SK-N-SH (cell line): ENCODE measurements at regions not wholly inside any gene's neighbourhood (a gene's known extent, or its start where the extent isn't known, plus 50 kb on each side); places are given as distances from the start of the nearest gene placed in this dataset.
A peak's percentile ranks its signal among the peaks of the same experiment; 100 is the strongest.

Experiments
- CTCF ChIA-PET: fragments of 300-600, 350-600 bp; formaldehyde crosslinking; extraction: SDS; loops from one replicate; lab custom pipeline; 2021; lab: Yijun Ruan, JAX
- POLR2A ChIA-PET: fragments of 350-600 bp; sonication (Branson Sonifier 250); formaldehyde crosslinking; extraction: SDS; loops from one replicate; lab custom pipeline; 2020; ENCODE audit warnings: antibody characterized with exemption, inconsistent platforms; lab: Yijun Ruan, JAX
- DNase-seq: peaks from one replicate; pipeline ENCODE4 v3.0.0; 2012
- H2AFZ ChIP-seq: fragments of 200-600 bp; sonication (generic); 2 replicates; pipeline ENCODE4 v1.8.1; 2016; ENCODE audit warnings: antibody characterized with exemption, mild to moderate bottlenecking, low read depth
- H3F3A ChIP-seq: fragments of 200-600 bp; sonication (generic); replicated peaks from 2 replicates; pipeline ENCODE3; 2016; ENCODE audit warnings: antibody characterized with exemption, mild to moderate bottlenecking; ENCODE audit not compliant: insufficient read depth
- H3K27ac ChIP-seq, 2 experiments: fragments of 200-500 bp in 1 of 2; fragments of 200-600 bp in 1 of 2; sonication (Bioruptor generic) in 1 of 2; sonication (generic), shearing (Covaris generic) in 1 of 2; 2 replicates each; pipeline versions ENCODE4 v1.5.1 to v1.6.1; 2014 to 2016; ENCODE audit warnings: low read depth in 2 of 2, inconsistent platforms in 1 of 2, low read length in 1 of 2, mild to moderate bottlenecking in 1 of 2, mixed read lengths in 1 of 2
- H3K27me3 ChIP-seq: fragments of 200-600 bp; sonication (generic), shearing (Covaris generic); 2 replicates; pipeline ENCODE4 v1.6.1; 2016; ENCODE audit warnings: mixed run types; ENCODE audit not compliant: insufficient read depth
- H3K36me3 ChIP-seq, 2 experiments: fragments of 200-500 bp in 1 of 2; fragments of 200-600 bp in 1 of 2; sonication (Bioruptor generic) in 1 of 2; sonication (generic) in 1 of 2; replicated peaks in 1 of 2; 2 replicates each; pipeline versions ENCODE3 to v1.5.1; 2014 to 2016; ENCODE audit warnings: low read length in 1 of 2, mild to moderate bottlenecking in 1 of 2; ENCODE audit not compliant: insufficient read depth in 2 of 2, control insufficient read depth in 1 of 2
- H3K4me1 ChIP-seq, 2 experiments: fragments of 200-500 bp in 1 of 2; fragments of 200-600 bp in 1 of 2; sonication (Bioruptor generic) in 1 of 2; sonication (generic), shearing (Covaris generic) in 1 of 2; 2 replicates each; pipeline versions ENCODE4 v1.5.1 to v1.6.1; 2014 to 2016; ENCODE audit warnings: low read depth in 1 of 2, low read length in 1 of 2, mixed run types in 1 of 2; ENCODE audit not compliant: insufficient read depth in 2 of 2, control insufficient read depth in 1 of 2
- H3K4me2 ChIP-seq: fragments of 200-600 bp; sonication (generic), shearing (Covaris generic); 2 replicates; pipeline ENCODE4 v1.6.1; 2017; ENCODE audit warnings: mixed run types
- H3K4me3 ChIP-seq, 2 experiments: fragments of 200-500 bp in 1 of 2; fragments of 200-600 bp in 1 of 2; sonication (Bioruptor generic) in 1 of 2; sonication (generic), shearing (Covaris generic) in 1 of 2; 2 replicates each; pipeline versions ENCODE4 v1.5.1 to v1.8.1; 2014 to 2016; ENCODE audit warnings: low read depth in 2 of 2, inconsistent platforms in 1 of 2, low read length in 1 of 2, mild to moderate bottlenecking in 1 of 2, mixed read lengths in 1 of 2, moderate library complexity in 1 of 2
- H3K79me2 ChIP-seq: fragments of 200-600 bp; sonication (generic); 2 replicates; pipeline ENCODE4 v1.8.1; 2017; ENCODE audit warnings: mild to moderate bottlenecking; ENCODE audit not compliant: insufficient read depth
- H3K9ac ChIP-seq: fragments of 200-600 bp; sonication (generic); 2 replicates; pipeline ENCODE4 v1.6.1; 2017; ENCODE audit warnings: mixed run types
- H3K9me2 ChIP-seq: fragments of 200-600 bp; sonication (generic); 2 replicates; pipeline ENCODE4 v1.6.1; 2017; ENCODE audit warnings: mixed run types
- H3K9me3 ChIP-seq: fragments of 200-600 bp; sonication (generic); 2 replicates; pipeline ENCODE4 v1.6.1; 2017; ENCODE audit warnings: mixed run types, mild to moderate bottlenecking, moderate library complexity
- H4K20me1 ChIP-seq: fragments of 200-600 bp; sonication (generic); 2 replicates; pipeline ENCODE4 v1.6.1; 2017; ENCODE audit warnings: mild to moderate bottlenecking, mixed run types; ENCODE audit not compliant: insufficient read depth
- ELF1 ChIP-seq: IDR thresholded peaks from 2 replicates; pipeline ENCODE4 v1.4.0; 2012
- FOXJ3 ChIP-seq: sonication (generic); formaldehyde crosslinking; IDR thresholded peaks from 2 replicates; pipeline ENCODE4 v1.5.1; 2020; ENCODE audit warnings: mild to moderate bottlenecking, missing genetic modification reagents
- FOXM1 ChIP-seq: IDR thresholded peaks from 2 replicates; pipeline ENCODE4 v1.4.0; 2012; ENCODE audit warnings: low read depth, mild to moderate bottlenecking
- GATA2 ChIP-seq: sonication (generic); formaldehyde crosslinking; IDR thresholded peaks from 2 replicates; pipeline ENCODE4 v1.5.0; 2020; ENCODE audit warnings: mild to moderate bottlenecking, missing genetic modification reagents
- POLR2AphosphoS5 ChIP-seq: IDR thresholded peaks from 2 replicates; pipeline ENCODE4 v1.6.1; 2012; ENCODE audit warnings: low read depth, low read length
- RCOR1 ChIP-seq: fragments of 150-350 bp; IDR thresholded peaks from 2 replicates; pipeline ENCODE4 v1.6.1; 2017; ENCODE audit warnings: antibody characterized with exemption, low read length
- REST ChIP-seq: IDR thresholded peaks from 2 replicates; pipeline ENCODE4 v1.6.1; 2012; ENCODE audit warnings: mild to moderate bottlenecking, low read depth, low read length, moderate library complexity
- RFX5 ChIP-seq: IDR thresholded peaks from 2 replicates; pipeline ENCODE4 v1.6.1; 2012; ENCODE audit warnings: mild to moderate bottlenecking, improper control_type of control experiment, low read length
- RXRA ChIP-seq: IDR thresholded peaks from 2 replicates; pipeline ENCODE4 v1.4.0; 2012; ENCODE audit warnings: low read depth, mild to moderate bottlenecking, borderline replicate concordance
- SIN3A ChIP-seq: IDR thresholded peaks from 2 replicates; pipeline ENCODE4 v1.6.1; 2012; ENCODE audit warnings: low read depth, mild to moderate bottlenecking, low read length, moderate library complexity, borderline replicate concordance
- USF1 ChIP-seq: IDR thresholded peaks from 2 replicates; pipeline ENCODE4 v1.4.0; 2012; ENCODE audit warnings: low read depth, borderline replicate concordance
- WGBS: methylation state at CpG from one replicate; pipeline ENCODE4 v1.1.6; 2017; ENCODE audit warnings: low lambda C conversion rate; 5-methylcytosine and 5-hydroxymethylcytosine counted together

- H2AFZ ChIP-seq: no peak overlapping the region
- no peaks in the 10 kb centered on the region for H3F3A ChIP-seq
- no peak for DNase-seq
- no peak overlapping the region for H3K9ac ChIP-seq
- H3K9me3 ChIP-seq: no peaks in the 10 kb centered on the region
- H3K36me3 ChIP-seq: no peaks in the 10 kb centered on the region
- no peaks in the 10 kb centered on the region for H3K27me3 ChIP-seq
- no peak for TF ChIP-seq RFX5
- TF ChIP-seq FOXJ3: no peak
- no peak for TF ChIP-seq RXRA
- TF ChIP-seq REST: no peak
- no peak for TF ChIP-seq GATA2 (CRISPR knock-in tag)
- TF ChIP-seq SIN3A: no peak
- TF ChIP-seq POLR2AphosphoS5: no peak
- no peak for TF ChIP-seq RCOR1
- TF ChIP-seq USF1: no peak
- no peak for TF ChIP-seq FOXM1
- no peak for TF ChIP-seq ELF1
- TF ChIP-seq, all 33 proteins: peak for 0
- Histone ChIP-seq H4K20me1 (no peaks in the 10 kb centered on the region), H3K79me2 (no peaks in the 10 kb centered on the region), H3K4me1 (peaks cover 5 to 7% of the 10 kb centered on the region in 2 experiments; a peak in 3 of 4 replicates), H3K4me2 (peak overlapping the region; percentile 39; the same call in 1 of the 2 replicates), H3K9me2 (no peaks in the 10 kb centered on the region), H3K27ac (peak overlapping the region in 1 of 2 experiments; percentile 40; a peak in 2 of 4 replicates), H3K4me3 (no peak overlapping the region)
- ChIA-PET POLR2A (no interaction called here), CTCF (no interaction called here)
- 63% methylated on average over 2 of the region's 2 CpGs for WGBS
Observed at GRCh38 chr12:43284486-43285158, 267.4 kb downstream of the ADAMTS20 start.

- Histone ChIP-seq H3K9ac (no peak overlapping the region), H3F3A (no peaks in the 10 kb centered on the region), H3K4me3 (no peak overlapping the region), H3K79me2 (no peaks in the 10 kb centered on the region), H3K36me3 (no peaks in the 10 kb centered on the region), H3K27me3 (no peaks in the 10 kb centered on the region), H2AFZ (no peak overlapping the region), H3K9me3 (no peaks in the 10 kb centered on the region), H3K4me2 (no peak overlapping the region), H3K4me1 (peaks cover 5 to 7% of the 10 kb centered on the region in 2 experiments; a peak in 3 of 4 replicates), H4K20me1 (no peaks in the 10 kb centered on the region), H3K9me2 (no peaks in the 10 kb centered on the region), H3K27ac (no peak overlapping the region)
- no peak for DNase-seq
- no peak for TF ChIP-seq SIN3A
- TF ChIP-seq REST: no peak
- POLR2A ChIA-PET: no interaction called here
- CTCF ChIA-PET: interaction anchor here (1.0 to 3.8 kb wide), 8 partner anchors 52 to 912 kb away, joined by 4 to 54 read pairs (median 10); no protein-coding TSS in a partner anchor
Observed at GRCh38 chr12:43283206-43283605, 268.8 kb downstream of the ADAMTS20 start.
